ENCODE measurements at regions not wholly inside any gene's neighbourhood (a gene's known extent, or its start where the extent isn't known, plus 50 kb on each side); places are given as distances from the start of the nearest gene placed in this dataset.

DNA sequence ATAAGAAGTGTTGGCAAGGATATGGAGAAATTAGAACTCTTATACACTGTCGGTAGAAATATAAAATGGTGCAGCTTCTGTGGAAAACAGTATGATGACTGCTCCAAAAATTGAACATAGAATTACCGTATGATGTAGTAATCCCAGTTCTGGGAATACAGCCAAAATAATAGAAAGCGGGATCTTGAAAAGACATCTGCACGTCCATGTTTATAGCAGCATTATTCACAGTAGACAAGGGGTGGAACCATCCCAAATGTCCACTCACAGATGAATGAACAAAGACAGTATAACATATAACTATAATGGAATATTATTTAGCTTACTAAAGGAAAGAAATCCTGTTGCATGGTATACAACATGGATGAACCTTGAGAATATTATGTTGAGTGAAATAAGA lies 257.7 kb downstream of the TDRD15 start:
- TF ChIP-seq, protein P1, sequence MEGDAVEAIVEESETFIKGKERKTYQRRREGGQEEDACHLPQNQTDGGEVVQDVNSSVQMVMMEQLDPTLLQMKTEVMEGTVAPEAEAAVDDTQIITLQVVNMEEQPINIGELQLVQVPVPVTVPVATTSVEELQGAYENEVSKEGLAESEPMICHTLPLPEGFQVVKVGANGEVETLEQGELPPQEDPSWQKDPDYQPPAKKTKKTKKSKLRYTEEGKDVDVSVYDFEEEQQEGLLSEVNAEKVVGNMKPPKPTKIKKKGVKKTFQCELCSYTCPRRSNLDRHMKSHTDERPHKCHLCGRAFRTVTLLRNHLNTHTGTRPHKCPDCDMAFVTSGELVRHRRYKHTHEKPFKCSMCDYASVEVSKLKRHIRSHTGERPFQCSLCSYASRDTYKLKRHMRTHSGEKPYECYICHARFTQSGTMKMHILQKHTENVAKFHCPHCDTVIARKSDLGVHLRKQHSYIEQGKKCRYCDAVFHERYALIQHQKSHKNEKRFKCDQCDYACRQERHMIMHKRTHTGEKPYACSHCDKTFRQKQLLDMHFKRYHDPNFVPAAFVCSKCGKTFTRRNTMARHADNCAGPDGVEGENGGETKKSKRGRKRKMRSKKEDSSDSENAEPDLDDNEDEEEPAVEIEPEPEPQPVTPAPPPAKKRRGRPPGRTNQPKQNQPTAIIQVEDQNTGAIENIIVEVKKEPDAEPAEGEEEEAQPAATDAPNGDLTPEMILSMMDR (conservative IDR thresholded peaks at IDR 0.05 in 1 of 2, IDR thresholded peaks at IDR 0.05 in 1 of 2; ENCODE audit: low read depth in 1 of 2, low read length in 2 of 2): no peak
- no peak for TF ChIP-seq EZH2 (IDR thresholded peaks at IDR 0.05; ENCODE audit: low read length, missing control alignments)
